ENCODE measurements at regions not wholly inside any gene's neighbourhood (a gene's known extent, or its start where the extent isn't known, plus 50 kb on each side); places are given as distances from the start of the nearest gene placed in this dataset.

- TF ChIP-seq CTCF (IDR thresholded peaks at IDR 0.05; ENCODE audit: borderline replicate concordance, extremely low read depth, low read length, poor library complexity, severe bottlenecking) (no peak), EZH2 (IDR thresholded peaks at IDR 0.05; ENCODE audit: borderline replicate concordance, low read depth, low read length, severe bottlenecking) (no peak)
Observed at GRCh38 chr1:219541946-219542345, 71.0 kb downstream of the ZC3H11B start.

Measured in DND-41 (cell line).